NCI-H2227 (cell line): ENCODE measurements at regions not wholly inside any gene's neighbourhood (a gene's known extent, or its start where the extent isn't known, plus 50 kb on each side); places are given as distances from the start of the nearest gene placed in this dataset.

ENCODE experiments used
- DNase-seq: peaks from one replicate; lab custom pipeline; 2025; ENCODE audit not compliant: unreplicated experiment; lab: John Stamatoyannopoulos, UW

DNA sequence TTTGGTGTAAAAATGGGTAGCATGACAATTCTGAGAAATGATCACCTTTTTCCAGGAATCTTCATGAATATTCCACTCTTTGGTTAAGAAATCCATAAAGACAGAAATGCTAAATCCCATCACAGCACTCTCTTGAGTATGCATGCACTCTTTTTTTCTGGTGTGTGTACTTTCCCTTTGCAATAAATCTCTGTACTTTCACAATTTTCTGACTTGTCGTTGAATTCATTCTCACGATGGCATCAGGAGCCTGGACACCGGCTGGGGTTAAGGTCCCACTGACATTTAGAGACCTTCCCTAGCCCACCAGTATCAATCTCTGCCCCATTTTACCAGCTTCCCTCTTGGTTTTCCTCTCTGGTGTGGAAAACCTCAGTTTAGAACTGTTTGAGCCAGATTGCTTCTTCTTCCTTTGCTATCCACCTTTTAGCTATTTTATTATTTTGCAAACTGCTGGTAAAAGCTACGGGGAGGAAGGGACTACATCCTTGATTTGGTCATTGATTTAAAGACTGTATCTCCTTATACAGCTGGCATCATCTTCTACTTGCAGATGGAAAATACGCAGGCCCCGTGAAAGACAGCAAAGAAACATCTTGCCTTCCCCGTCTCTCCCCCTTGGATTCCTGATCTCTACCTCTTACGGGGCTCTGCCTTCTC is 59.9 kb upstream of the ZFR start:
- no peak for DNase-seq

DNA sequence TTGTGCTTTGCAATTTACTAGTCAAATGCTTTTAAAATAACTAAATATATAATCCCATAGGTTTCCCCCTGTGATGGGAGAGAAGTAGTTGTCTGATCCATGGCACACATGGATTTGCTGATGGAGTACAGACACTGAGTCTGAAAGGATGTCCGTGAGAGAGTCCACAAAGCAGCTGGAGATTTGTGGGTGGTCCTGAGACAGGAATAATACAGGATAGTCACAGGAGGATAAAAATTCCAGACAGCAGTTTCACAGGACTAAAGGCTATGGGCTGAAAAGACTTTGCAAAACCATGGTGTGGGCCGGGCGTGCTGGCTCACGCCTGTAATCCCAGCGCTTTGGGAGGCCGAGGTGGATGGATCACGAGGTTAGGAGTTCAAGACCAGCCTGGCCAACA is 58.7 kb upstream of the ZFR start:
- DNase-seq: no peak

- DNase-seq: no peak
Observed at GRCh38 chr5:32501071-32502002, 56.8 kb upstream of the ZFR start.

GRCh38 chr5:32500181-32500580 is 55.6 kb upstream of the ZFR start:
- DNase-seq: no peak

DNA sequence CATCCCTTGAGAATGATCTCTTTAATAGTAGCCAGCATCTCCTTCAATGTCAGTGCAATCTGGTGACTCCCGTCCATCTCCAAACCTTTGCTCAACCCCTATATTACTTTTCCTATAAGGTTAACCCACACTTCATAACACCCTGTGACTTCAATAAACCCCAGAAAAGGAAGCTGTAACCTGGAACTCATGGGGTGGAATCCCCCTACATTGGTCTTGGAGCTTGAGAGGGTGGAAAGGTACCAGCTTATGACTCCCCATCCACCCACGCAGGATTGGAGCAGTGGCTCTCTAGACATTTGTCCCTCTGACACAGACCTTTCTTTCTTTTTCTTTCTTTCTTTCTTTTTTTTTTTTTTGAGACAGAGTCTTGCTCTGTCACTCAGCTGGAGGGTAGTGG is 54.7 kb upstream of the ZFR start:
- no peak for DNase-seq

DNA sequence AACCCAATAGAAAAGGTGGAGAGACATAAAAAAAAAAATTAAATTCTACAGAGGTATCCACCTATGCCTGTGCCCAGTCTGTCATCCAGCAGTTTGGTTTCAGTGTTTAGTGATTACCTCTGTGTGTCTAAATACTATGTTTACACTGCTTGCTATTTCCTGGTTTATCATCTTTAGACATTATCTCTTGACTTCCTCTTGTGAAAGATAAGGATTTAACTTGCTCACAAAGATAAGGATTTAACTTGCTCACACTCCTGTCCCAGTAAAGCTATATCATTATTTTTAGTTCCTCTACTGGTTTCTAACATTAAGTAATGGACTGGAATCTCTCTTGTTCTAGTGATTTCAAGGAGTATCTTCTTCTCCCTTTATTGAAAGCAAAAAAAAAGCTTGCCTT is 53.9 kb upstream of the ZFR start:
- no peak for DNase-seq

GRCh38 chr5:32496104-32496503 is 51.6 kb upstream of the ZFR start:
- no peak for DNase-seq

DNA sequence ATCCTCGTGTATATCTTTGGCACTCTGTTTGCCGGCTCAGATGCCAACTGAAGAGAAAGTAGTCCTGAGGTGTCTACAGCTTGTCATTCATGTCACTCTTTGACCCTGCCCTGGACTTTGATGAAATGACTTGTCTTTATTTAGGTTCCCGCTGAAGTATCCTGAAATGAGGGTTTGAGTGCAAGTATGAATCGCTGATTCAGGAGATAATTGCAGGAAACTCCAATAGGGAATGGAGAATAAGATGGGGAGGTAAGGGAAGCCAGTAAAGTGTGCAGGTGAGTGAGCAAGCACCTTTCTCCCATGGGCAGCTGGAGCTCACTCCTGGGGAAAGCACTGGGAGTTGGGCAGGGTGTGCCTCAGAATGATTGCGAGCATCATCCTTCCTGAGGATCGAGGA is 50.3 kb upstream of the ZFR start:
- DNase-seq: no peak
